Liver (tissue), 8 donors: ENCODE measurements at regions not wholly inside any gene's neighbourhood (a gene's known extent, or its start where the extent isn't known, plus 50 kb on each side); places are given as distances from the start of the nearest gene placed in this dataset.
"Not testable (repeated sequence)": the region's sequence is repeated elsewhere in the genome, so short reads cannot be mapped to it uniquely, and the experiment has no call there.

Experiments used
- DNase-seq: peaks from one replicate; pipeline ENCODE4 v3.0.0-alpha.2; 2017; ENCODE audit warnings: low spot score
- H3K27ac ChIP-seq, 2 donors: one replicate each; pipeline ENCODE4 v1.7.0; 2013; ENCODE audit warnings: inconsistent platforms in 2 of 2, low read length in 2 of 2, control low read depth in 1 of 2, low read depth in 1 of 2, mild to moderate bottlenecking in 1 of 2
- H3K27me3 ChIP-seq, 4 donors: one replicate each; pipeline versions ENCODE4 v1.6.1 to v1.7.0; 2013; ENCODE audit warnings: low read length in 3 of 4, inconsistent platforms in 1 of 4, mild to moderate bottlenecking in 1 of 4, moderate library complexity in 1 of 4; ENCODE audit not compliant: control insufficient read depth in 4 of 4, insufficient read depth in 4 of 4
- H3K36me3 ChIP-seq, 4 donors: one replicate each; pipeline versions ENCODE4 v1.6.1 to v1.7.0; 2013; ENCODE audit warnings: low read length in 3 of 4, mild to moderate bottlenecking in 3 of 4, low read depth in 1 of 4, moderate library complexity in 1 of 4; ENCODE audit not compliant: control insufficient read depth in 4 of 4, insufficient read depth in 3 of 4
- H3K4me1 ChIP-seq, 4 donors: one replicate each; pipeline versions ENCODE4 v1.6.1 to v1.7.0; 2013; ENCODE audit warnings: low read length in 3 of 4, mild to moderate bottlenecking in 3 of 4, moderate library complexity in 1 of 4; ENCODE audit not compliant: control insufficient read depth in 4 of 4, insufficient read depth in 4 of 4
- H3K4me3 ChIP-seq, 3 donors: one replicate each; pipeline versions ENCODE4 v1.6.1 to v1.7.0; 2013; ENCODE audit warnings: low read length in 3 of 3, control low read depth in 1 of 3, low read depth in 1 of 3, mild to moderate bottlenecking in 1 of 3
- H3K9ac ChIP-seq, 2 donors: one replicate each; pipeline ENCODE4 v1.7.0; 2013; ENCODE audit warnings: low read length in 2 of 2, mild to moderate bottlenecking in 2 of 2, moderate library complexity in 2 of 2, control low read depth in 1 of 2, low read depth in 1 of 2
- H3K9me3 ChIP-seq, 4 donors: one replicate each; pipeline versions ENCODE4 v1.6.1 to v1.7.0; 2013; ENCODE audit warnings: low read length in 3 of 4; ENCODE audit not compliant: control insufficient read depth in 4 of 4
- EGR1 ChIP-seq, 2 donors: IDR thresholded peaks; 2 replicates each; pipeline ENCODE4 v1.6.1; 2016 to 2018; ENCODE audit warnings: antibody characterized with exemption in 2 of 2, low read depth in 2 of 2
- FOXA1 ChIP-seq: IDR thresholded peaks from 2 replicates; pipeline ENCODE4 v1.6.1; 2016; ENCODE audit warnings: antibody characterized with exemption
- FOXA2 ChIP-seq: IDR thresholded peaks from 2 replicates; pipeline ENCODE4 v1.6.1; 2016; ENCODE audit warnings: antibody characterized with exemption
- GABPA ChIP-seq, 2 donors: IDR thresholded peaks in 1 of 2; conservative IDR thresholded peaks in 1 of 2; 2 replicates each; pipeline ENCODE4 v1.6.1; 2016; ENCODE audit warnings: antibody characterized with exemption in 2 of 2, mild to moderate bottlenecking in 1 of 2, moderate library complexity in 1 of 2
- HNF4A ChIP-seq, 2 donors: conservative IDR thresholded peaks; 2 replicates each; pipeline ENCODE4 v1.6.1; 2016; ENCODE audit warnings: antibody characterized with exemption in 2 of 2, mild to moderate bottlenecking in 2 of 2
- HNF4G ChIP-seq: IDR thresholded peaks from 2 replicates; pipeline ENCODE4 v1.6.1; 2016; ENCODE audit warnings: antibody characterized with exemption
- JUND ChIP-seq, 2 donors: IDR thresholded peaks; 2 replicates each; pipeline ENCODE4 v1.6.1; 2016; ENCODE audit warnings: antibody characterized with exemption in 2 of 2
- NR2F2 ChIP-seq: IDR thresholded peaks from 2 replicates; pipeline ENCODE4 v1.6.1; 2016; ENCODE audit warnings: antibody characterized with exemption
- RXRA ChIP-seq, 2 donors: IDR thresholded peaks; 2 replicates each; pipeline ENCODE4 v1.6.1; 2017 to 2018; ENCODE audit warnings: antibody characterized with exemption in 2 of 2, mild to moderate bottlenecking in 1 of 2
- SP1 ChIP-seq: IDR thresholded peaks from 2 replicates; pipeline ENCODE4 v1.6.1; 2018; ENCODE audit warnings: antibody characterized with exemption, mild to moderate bottlenecking
- TAF1 ChIP-seq: conservative IDR thresholded peaks from 2 replicates; pipeline ENCODE4 v1.6.1; 2016; ENCODE audit warnings: antibody characterized with exemption, mild to moderate bottlenecking
- YY1 ChIP-seq: IDR thresholded peaks from 2 replicates; pipeline ENCODE4 v1.6.1; 2016; ENCODE audit warnings: antibody characterized with exemption, mild to moderate bottlenecking
- WGBS: extraction: QIAGEN DNeasy Blood & Tissue Kit; methylation state at CpG from one replicate; pipeline ENCODE4 v1.1.7; 2013; 5-methylcytosine and 5-hydroxymethylcytosine counted together
- TF ChIP-seq, protein P1 (sequence below): fragments of 150-350 bp; IDR thresholded peaks from 2 replicates; pipeline ENCODE4 v1.5.1; 2017; ENCODE audit warnings: improper control_type of control experiment, low read depth, low read length; ENCODE audit not compliant: missing input control
- TF ChIP-seq, protein P2 (sequence below): IDR thresholded peaks from 2 replicates; pipeline ENCODE4 v1.6.1; 2016; ENCODE audit warnings: antibody characterized with exemption
- TF ChIP-seq, protein P3 (sequence below): IDR thresholded peaks from 2 replicates; pipeline ENCODE4 v1.6.1; 2016; ENCODE audit warnings: antibody characterized with exemption, mild to moderate bottlenecking
- donor health status: healthy.
- donor health status: healthy.
- donor health status: healthy.
- donor health status: healthy.
- donor health status: healthy.

DNA sequence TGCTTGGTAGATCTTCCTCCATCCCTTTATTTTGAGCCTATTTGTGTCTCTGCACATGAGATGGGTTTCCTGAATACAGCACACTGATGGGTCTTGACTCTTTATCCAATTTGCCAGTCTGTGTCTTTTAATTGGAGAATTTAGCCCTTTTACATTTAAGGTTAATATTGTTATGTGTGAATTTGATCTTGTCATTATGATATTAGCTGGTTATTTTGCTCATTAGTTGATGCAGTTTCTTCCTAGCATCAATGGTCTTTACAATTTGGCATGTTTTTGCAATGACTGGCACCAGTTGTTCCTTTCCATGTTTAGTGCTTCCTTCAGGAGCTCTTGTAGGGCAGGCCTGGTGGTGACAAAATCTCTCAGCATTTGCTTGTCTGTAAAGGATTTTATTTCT, 72.4 kb downstream of the HNRNPD start:
- H3K4me3 ChIP-seq, H3K4me1 ChIP-seq, H3K9ac ChIP-seq, DNase-seq, H3K9me3 ChIP-seq, H3K27ac ChIP-seq, H3K27me3 ChIP-seq, H3K36me3 ChIP-seq: not testable (repeated sequence)

DNA sequence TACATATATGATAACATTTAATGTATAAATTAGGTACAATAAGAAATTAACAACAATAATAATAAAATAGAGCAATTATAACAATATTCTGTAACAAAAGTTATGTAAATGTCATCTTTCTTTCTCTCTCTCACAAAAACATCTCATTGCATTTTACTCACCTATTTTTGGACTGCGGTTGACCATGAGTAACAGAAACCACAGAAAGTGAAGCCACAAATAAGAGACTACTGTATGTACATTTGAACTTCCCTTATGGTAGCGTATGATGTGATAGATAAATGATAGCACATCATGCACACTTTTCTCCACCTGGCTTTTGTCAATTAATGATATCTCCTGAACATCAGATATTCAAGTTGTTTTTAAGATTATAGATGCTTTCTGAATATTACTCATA, 80.5 kb downstream of the HNRNPD start:
- no peak for TF ChIP-seq HNF4A (conservative IDR thresholded peaks at IDR 0.05)
- TF ChIP-seq, protein P1, sequence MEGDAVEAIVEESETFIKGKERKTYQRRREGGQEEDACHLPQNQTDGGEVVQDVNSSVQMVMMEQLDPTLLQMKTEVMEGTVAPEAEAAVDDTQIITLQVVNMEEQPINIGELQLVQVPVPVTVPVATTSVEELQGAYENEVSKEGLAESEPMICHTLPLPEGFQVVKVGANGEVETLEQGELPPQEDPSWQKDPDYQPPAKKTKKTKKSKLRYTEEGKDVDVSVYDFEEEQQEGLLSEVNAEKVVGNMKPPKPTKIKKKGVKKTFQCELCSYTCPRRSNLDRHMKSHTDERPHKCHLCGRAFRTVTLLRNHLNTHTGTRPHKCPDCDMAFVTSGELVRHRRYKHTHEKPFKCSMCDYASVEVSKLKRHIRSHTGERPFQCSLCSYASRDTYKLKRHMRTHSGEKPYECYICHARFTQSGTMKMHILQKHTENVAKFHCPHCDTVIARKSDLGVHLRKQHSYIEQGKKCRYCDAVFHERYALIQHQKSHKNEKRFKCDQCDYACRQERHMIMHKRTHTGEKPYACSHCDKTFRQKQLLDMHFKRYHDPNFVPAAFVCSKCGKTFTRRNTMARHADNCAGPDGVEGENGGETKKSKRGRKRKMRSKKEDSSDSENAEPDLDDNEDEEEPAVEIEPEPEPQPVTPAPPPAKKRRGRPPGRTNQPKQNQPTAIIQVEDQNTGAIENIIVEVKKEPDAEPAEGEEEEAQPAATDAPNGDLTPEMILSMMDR, result no peak
- TF ChIP-seq, protein P2, sequence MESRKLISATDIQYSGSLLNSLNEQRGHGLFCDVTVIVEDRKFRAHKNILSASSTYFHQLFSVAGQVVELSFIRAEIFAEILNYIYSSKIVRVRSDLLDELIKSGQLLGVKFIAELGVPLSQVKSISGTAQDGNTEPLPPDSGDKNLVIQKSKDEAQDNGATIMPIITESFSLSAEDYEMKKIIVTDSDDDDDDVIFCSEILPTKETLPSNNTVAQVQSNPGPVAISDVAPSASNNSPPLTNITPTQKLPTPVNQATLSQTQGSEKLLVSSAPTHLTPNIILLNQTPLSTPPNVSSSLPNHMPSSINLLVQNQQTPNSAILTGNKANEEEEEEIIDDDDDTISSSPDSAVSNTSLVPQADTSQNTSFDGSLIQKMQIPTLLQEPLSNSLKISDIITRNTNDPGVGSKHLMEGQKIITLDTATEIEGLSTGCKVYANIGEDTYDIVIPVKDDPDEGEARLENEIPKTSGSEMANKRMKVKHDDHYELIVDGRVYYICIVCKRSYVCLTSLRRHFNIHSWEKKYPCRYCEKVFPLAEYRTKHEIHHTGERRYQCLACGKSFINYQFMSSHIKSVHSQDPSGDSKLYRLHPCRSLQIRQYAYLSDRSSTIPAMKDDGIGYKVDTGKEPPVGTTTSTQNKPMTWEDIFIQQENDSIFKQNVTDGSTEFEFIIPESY, result no peak
- no peak for TF ChIP-seq FOXA1
- TF ChIP-seq FOXA2, result no peak
- TF ChIP-seq TAF1, result no peak
- TF ChIP-seq HNF4G, result no peak
- no peak for TF ChIP-seq JUND (IDR thresholded peaks at IDR 0.05)
- TF ChIP-seq YY1, result no peak
- no peak for TF ChIP-seq SP1
- no peak for TF ChIP-seq EGR1 (IDR thresholded peaks at IDR 0.05; ENCODE audit: low read depth in 2 of 2)
- no peak for TF ChIP-seq NR2F2
- TF ChIP-seq, protein P3, sequence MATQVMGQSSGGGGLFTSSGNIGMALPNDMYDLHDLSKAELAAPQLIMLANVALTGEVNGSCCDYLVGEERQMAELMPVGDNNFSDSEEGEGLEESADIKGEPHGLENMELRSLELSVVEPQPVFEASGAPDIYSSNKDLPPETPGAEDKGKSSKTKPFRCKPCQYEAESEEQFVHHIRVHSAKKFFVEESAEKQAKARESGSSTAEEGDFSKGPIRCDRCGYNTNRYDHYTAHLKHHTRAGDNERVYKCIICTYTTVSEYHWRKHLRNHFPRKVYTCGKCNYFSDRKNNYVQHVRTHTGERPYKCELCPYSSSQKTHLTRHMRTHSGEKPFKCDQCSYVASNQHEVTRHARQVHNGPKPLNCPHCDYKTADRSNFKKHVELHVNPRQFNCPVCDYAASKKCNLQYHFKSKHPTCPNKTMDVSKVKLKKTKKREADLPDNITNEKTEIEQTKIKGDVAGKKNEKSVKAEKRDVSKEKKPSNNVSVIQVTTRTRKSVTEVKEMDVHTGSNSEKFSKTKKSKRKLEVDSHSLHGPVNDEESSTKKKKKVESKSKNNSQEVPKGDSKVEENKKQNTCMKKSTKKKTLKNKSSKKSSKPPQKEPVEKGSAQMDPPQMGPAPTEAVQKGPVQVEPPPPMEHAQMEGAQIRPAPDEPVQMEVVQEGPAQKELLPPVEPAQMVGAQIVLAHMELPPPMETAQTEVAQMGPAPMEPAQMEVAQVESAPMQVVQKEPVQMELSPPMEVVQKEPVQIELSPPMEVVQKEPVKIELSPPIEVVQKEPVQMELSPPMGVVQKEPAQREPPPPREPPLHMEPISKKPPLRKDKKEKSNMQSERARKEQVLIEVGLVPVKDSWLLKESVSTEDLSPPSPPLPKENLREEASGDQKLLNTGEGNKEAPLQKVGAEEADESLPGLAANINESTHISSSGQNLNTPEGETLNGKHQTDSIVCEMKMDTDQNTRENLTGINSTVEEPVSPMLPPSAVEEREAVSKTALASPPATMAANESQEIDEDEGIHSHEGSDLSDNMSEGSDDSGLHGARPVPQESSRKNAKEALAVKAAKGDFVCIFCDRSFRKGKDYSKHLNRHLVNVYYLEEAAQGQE, result no peak
- TF ChIP-seq RXRA (IDR thresholded peaks at IDR 0.05), result no peak
- no peak for TF ChIP-seq GABPA (IDR thresholded peaks at IDR 0.05 in 1 of 2, conservative IDR thresholded peaks at IDR 0.05 in 1 of 2)
- WGBS, result 80% methylated on average over 2 of the region's 2 CpGs
- DNase-seq, result no peak
- Histone ChIP-seq H3K9me3 (no peaks in the 10 kb centered on the region), H3K4me1 (no peaks in the 10 kb centered on the region), H3K27ac (no peak overlapping the region), H3K4me3 (no peak overlapping the region), H3K36me3 (no peaks in the 10 kb centered on the region), H3K9ac (no peak overlapping the region), H3K27me3 (no peaks in the 10 kb centered on the region)
